HL-60 (cell line): ENCODE measurements at regions not wholly inside any gene's neighbourhood (a gene's known extent, or its start where the extent isn't known, plus 50 kb on each side); places are given as distances from the start of the nearest gene placed in this dataset.

Source experiments
- DNase-seq, 2 experiments: peaks; one replicate each; pipeline ENCODE4 v3.0.0-alpha.2; 2010 to 2020; ENCODE audit warnings: low read depth in 1 of 2, low spot score in 1 of 2
- H3K27ac ChIP-seq: fragments of 250-450 bp; sonication (Bioruptor Pico); replicated peaks from 2 replicates; pipeline ENCODE4 v1.5.1; 2020; ENCODE audit warnings: mild to moderate bottlenecking, moderate library complexity
- H3K27me3 ChIP-seq: fragments of 250-450 bp; sonication (Bioruptor Pico); 2 replicates; pipeline ENCODE4 v1.5.1; 2021; ENCODE audit warnings: mild to moderate bottlenecking, moderate library complexity; ENCODE audit not compliant: insufficient read depth, poor library complexity, severe bottlenecking
- H3K4me3 ChIP-seq: replicated peaks from 2 replicates; pipeline ENCODE4 v1.5.1; 2011; ENCODE audit warnings: mild to moderate bottlenecking, control low read depth, low read length; ENCODE audit not compliant: insufficient read depth
- CTCF ChIP-seq: IDR thresholded peaks from one replicate; pipeline ENCODE4 v1.5.1; 2011; ENCODE audit warnings: low read length, control low read depth, inconsistent platforms; ENCODE audit not compliant: insufficient read depth
- GABPA ChIP-seq: IDR thresholded peaks from 2 replicates; pipeline ENCODE4 v1.6.1; 2012; ENCODE audit warnings: low read depth
- POLR2AphosphoS5 ChIP-seq: IDR thresholded peaks from 2 replicates; pipeline ENCODE4 v1.6.1; 2012; ENCODE audit warnings: low read depth
- REST ChIP-seq: IDR thresholded peaks from 2 replicates; pipeline ENCODE4 v1.6.1; 2012; ENCODE audit warnings: low read depth; ENCODE audit not compliant: insufficient replicate concordance
- SPI1 ChIP-seq: IDR thresholded peaks from 2 replicates; pipeline ENCODE4 v1.6.1; 2012; ENCODE audit warnings: low read depth, mild to moderate bottlenecking, borderline replicate concordance

GRCh38 chr3:153314038-153314437 is 152.0 kb downstream of the RAP2B start:
- TF ChIP-seq REST (no peak), GABPA (no peak), CTCF (no peak), SPI1 (no peak), POLR2AphosphoS5 (no peak)
- Histone ChIP-seq H3K27ac (no peak overlapping the region), H3K4me3 (no peak overlapping the region), H3K27me3 (no peaks in the 10 kb centered on the region)
- no peak for DNase-seq

GRCh38 chr3:153315781-153316180 is 153.8 kb downstream of the RAP2B start:
- Histone ChIP-seq H3K27ac (no peak overlapping the region), H3K4me3 (no peak overlapping the region), H3K27me3 (no peaks in the 10 kb centered on the region)
- TF ChIP-seq REST (no peak), GABPA (no peak)
- no peak for DNase-seq

GRCh38 chr3:153319705-153320554 is 157.9 kb downstream of the RAP2B start:
- H3K4me3 ChIP-seq = no peak overlapping the region
- TF ChIP-seq GABPA = no peak
- DNase-seq = no peak
- no peak overlapping the region for H3K27ac ChIP-seq
- no peaks in the 10 kb centered on the region for H3K27me3 ChIP-seq

- H3K27me3 ChIP-seq = no peaks in the 10 kb centered on the region
- no peak overlapping the region for H3K4me3 ChIP-seq
- H3K27ac ChIP-seq = no peak overlapping the region
- DNase-seq = no peak
- TF ChIP-seq SPI1 = no peak
- TF ChIP-seq REST = no peak
- no peak for TF ChIP-seq POLR2AphosphoS5
Observed at GRCh38 chr3:153320585-153321128, 158.6 kb downstream of the RAP2B start.
